ENCODE measurements at regions not wholly inside any gene's neighbourhood (a gene's known extent, or its start where the extent isn't known, plus 50 kb on each side); places are given as distances from the start of the nearest gene placed in this dataset.

- no peak for DNase-seq
Measured at GRCh38 chr6:66866801-66867200, 1159.8 kb upstream of the EYS start.

GRCh38 chr6:66865771-66866170 is 1158.7 kb upstream of the EYS start:
- no peak for DNase-seq

DNA sequence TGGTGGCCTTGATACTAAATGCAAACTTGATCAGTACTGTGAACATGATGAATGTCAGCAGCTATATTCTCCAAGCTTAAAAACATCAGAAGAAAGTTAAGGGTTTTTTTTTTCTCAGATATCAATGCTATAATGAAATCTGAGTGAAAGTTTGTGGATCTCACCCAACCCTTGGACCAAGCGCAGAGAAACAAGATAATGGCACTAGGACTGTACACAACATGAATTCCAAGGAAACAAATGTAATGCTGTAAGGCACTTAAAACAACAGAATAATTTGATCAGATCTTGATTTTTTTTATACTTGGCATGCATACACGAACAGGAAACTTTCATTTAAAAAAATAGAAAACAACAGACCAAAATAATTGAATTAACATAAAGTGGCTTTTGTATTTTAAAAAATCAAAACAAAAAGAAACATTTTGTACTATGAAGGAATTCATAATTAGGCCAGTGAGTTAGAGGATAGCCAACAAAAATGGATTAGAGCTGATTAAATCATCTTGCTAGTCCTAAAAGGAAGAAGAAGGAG is 1154.0 kb upstream of the EYS start:
- no peak for DNase-seq

GRCh38 chr6:66860328-66860727 is 1153.3 kb upstream of the EYS start:
- no peak for DNase-seq

GRCh38 chr6:66858196-66858595 is 1151.2 kb upstream of the EYS start:
- no peak for DNase-seq

DNA sequence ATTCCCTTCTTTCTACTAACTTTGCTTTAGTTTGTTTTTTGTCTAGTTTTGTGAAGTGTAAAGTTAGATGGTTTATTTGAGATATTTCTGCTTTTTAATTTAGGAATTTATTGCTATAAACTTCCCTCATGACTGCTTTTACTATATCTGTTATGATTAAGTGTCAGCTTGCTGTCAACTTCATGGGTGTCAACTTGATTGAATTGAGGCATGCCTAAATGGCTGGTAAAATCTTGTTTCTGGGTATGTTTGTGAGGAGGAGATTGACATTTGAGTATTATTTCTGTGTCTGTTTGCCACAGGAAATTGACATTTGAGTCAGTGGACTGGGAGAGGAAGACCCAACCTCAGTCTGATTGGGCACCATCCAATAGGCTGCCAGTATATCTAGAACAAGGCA is 1147.0 kb upstream of the EYS start:
- no peak for DNase-seq

DNA sequence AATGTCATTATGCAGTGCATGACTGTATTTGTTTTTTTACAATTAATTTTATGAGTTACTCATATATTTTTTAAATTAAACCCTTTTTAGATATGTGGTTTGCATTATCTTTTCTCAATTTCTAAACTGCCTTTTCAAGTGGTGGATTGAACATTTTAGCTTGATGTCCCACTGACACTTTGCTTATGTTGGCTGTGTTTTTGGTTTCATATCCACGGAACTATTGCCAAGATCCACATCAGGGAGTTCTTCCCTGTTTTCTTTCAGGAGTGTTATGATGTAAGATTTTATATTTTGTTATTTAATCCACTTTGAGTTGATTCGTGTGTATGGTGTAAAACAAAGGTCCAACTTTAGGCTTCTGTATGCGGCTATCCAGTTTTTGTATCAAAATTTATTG is 1144.9 kb upstream of the EYS start:
- no peak for DNase-seq

DNA sequence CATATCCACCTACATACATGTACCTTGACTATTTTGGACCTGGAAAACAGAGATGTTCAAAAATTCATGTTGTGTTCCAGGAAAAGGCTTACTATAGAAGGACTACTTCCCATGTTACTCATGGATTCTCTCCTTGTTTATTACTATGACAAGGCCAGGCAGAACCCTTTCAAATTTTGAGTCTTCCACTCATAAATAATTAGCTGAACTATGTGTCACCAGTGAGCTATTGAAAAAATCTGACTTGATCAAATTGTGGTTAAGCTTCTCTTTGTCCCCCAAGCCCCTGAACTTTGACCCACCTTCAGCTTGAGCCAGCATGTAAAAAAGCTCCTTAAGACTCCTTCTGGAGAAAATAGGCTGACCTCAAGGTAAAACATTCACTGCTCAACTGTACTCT is 1142.8 kb upstream of the EYS start:
- no peak for DNase-seq

DNA sequence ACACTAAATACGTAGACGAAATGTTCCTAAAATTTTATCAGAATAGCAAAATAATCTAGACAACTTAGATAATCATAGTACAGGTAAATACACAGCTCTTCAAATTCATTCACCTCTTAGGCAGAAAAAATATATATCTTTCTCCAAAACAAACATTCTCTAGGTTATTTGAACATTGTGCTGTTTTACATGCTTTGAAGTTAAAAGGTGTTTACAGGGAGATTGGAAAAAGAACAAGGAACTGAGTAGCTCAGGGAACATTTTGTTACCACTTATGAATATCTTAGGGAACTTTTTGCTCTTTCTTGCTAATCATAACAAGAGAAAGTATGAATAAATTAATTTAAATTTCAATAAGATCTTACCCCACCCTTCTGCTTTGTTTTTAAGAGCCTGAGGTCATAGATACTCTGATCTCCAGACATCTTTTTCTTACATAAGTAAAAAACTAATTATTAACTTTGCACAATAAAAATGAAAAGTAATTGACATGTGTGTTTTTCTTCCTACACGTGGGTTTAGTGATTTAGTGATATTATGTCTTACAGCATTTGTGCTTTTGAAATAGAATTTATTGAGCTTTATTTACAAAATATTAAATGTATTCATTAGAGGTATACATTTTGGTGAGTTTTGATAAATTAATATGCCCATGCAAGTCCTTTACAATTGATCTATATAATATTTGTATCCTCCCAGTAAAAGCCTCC is 1141.4 kb upstream of the EYS start:
- no peak for DNase-seq

GRCh38 chr6:66838764-66839163 is 1131.7 kb upstream of the EYS start:
- DNase-seq, result no peak

DNA sequence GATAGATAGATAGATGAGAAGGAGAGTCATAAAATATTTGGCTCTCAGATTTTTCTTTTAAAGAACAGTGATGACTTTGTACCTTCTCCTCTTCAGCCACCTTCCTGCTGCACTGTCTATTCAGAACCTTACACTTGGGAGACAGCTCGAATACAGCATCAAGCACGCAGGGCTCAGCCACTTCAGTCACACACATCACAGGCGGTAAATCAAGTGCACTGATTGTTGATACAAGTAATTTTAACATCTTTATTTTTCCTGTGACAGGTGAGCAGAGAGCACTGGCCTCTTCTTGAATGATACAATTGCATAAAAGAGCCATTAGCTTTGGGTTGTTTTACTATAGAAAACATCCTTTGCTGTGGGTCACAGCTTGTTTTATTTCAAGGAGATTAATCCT is 1118.5 kb upstream of the EYS start:
- no peak for DNase-seq

DNA sequence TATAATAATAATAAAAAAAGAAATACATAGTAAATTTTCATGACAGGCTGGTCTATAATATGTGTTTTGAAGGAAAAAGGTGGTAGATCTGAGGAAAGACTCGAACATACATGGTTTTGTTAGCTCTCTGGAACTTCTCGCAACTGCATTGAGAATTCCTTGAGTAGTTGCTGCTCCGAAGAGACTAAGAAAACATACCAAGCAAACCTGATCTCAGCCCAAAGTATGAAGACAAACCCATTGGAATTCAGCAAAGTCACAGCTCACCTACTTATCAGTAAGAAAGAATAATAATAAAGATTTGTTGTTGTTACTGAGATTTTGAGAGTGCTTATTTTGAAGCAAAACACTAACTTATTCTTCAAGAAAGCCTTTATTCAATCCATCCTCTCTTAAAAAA is 1107.1 kb upstream of the EYS start:
- DNase-seq, result no peak

GRCh38 chr6:66808771-66809170 is 1101.7 kb upstream of the EYS start:
- DNase-seq, result no peak

- DNase-seq, result no peak
Measured at GRCh38 chr6:66796987-66797386, 1090.0 kb upstream of the EYS start.

DNA sequence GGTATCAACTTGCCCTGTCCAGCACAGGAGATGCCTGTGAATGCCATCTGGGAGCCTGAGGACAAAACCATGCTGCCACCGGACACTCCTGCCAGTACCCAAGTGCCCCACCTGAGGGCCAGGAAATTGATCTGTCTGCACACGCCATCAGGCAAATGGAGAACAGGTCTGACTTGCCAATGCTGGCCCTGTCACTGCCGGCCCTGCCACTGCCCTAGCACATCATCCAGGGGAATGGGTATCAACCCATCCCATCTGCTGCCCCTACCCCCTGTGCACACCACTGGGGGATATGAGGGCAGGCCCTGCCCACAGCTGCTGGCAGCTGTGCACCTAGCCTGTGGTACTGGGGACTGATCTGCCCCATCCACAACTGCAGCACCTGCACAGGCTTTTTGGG is 1081.6 kb upstream of the EYS start:
- no peak for DNase-seq

DNA sequence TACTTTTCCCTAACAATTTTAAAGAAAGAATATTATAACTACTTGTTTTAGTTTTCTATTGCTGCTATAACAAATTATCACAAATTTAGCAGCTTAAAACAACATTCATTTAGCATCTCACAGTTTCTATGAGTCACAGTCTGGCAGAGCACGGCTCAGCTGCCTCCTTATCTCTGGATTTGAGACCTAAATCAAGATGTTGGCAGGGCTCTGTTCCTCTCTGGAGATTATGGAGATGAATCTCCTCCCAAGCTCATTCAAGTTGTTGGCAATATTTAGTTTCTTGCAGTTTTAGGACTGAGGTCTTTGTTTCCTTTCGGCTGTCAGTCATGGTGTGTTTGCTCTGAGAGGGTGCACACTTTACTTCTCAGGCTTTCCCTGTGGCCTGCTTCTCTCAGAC is 1065.8 kb upstream of the EYS start:
- DNase-seq, result no peak

DNA sequence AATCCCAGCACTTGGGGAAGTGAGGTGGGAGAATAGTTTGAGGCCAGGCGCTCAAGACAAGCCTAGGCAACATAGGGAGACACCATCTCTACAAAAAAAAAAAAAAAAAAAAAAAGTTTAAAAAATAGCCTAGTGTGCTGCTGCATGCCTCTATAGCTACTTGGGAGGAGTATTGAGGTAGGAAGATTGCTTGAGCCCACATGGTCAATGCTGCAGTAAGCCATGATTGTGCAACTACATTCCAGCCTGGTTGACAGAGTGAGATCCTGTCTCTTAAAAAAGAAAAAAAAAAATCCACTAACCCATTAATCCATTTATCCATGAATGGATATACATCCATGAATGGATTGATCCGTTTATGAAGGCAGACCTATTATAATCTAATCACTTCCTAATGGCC is 1064.6 kb upstream of the EYS start:
- DNase-seq, result no peak

DNA sequence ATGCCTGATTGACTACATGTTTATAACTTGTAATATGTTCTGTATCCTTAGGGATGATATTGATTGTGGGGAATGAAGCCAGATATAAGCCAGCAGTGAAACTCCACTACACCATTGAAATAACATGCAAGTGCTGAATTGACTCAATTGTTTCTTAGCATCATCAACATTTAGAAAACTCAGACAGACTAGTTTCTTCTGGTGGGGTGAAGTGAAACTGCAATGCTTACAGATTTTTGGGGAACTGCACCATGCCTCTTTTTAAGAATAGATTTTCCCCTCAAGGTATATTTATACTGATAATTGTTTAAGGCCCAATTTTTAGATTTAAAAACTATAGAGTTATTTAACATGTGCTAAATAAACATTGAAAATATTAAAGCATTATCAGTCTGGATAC is 1044.6 kb upstream of the EYS start:
- DNase-seq, result no peak

DNA sequence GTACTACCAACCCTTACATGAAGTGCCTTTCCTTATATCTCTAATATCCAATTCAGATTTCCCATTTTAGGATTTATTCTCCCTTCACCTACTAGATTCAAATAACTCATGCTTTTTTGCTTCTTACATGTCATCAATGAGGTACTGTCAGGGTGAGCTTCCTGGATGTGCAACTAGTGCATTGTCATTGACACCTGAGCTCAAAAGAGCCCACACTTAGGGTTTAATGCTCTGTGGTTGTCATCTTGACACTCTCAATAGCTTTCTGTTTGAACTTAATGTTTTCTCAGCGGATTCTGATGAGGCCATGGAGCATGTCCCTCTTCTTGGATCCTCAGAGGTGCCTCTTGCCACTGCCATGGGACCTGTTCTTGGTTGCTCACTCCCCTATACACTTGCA is 1033.3 kb upstream of the EYS start:
- DNase-seq, result no peak

DNA sequence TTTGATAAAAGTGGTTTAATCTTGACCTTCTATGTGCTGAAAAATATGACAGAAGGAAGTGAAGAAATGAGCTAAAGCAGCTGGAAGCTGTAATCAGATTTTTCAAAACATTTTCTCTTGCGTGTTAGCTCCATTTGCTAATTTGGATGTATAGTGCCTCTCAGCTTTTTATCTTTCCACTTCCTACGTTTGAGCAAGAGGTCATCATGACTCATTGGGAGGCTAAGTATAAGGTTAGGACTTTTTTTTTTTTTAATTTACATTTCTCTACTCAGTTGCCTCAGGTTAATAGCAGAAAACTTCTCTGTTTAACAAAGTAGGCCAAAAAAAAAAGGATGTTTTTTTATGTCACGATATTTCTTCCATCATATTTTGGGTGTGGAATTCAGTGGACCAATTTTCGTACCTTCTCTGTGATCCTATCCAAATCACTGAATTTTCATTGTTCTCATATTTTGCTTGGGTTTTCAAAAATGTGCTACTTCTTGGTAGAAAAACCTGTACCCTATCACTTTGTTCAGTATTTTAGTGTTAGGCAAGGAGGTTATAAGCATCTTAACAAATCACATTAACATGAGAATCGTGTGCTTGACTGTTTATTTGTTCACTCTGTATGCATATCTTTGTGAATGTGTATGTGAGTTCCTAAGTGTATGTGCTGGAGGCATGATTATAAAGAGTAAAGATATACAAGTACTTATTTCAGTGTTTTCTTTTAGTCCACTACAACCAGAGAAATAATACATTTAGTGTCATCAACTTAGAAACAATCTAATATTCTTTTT is 1028.3 kb upstream of the EYS start:
- DNase-seq, result no peak

DNA sequence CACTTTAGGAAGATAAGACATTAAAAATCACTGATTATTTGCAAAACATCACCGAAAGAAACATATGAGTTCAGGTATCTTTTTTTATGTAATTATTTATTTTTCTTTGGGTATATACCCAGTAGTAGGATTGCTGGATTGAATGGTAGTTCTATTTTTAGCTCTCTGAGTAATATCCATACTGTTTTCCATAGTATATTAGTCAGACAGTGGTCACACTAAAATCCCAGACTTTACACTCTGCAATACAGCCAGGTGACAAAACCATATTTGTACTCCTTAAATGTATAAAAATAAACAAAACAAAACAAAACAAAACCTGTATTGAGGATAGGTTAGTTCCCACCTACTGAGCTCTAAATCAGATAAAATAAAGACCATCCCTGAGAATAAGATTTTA is 1024.3 kb upstream of the EYS start:
- DNase-seq, result no peak

GRCh38 chr6:66725670-66726069 is 1018.6 kb upstream of the EYS start:
- no peak for DNase-seq

DNA sequence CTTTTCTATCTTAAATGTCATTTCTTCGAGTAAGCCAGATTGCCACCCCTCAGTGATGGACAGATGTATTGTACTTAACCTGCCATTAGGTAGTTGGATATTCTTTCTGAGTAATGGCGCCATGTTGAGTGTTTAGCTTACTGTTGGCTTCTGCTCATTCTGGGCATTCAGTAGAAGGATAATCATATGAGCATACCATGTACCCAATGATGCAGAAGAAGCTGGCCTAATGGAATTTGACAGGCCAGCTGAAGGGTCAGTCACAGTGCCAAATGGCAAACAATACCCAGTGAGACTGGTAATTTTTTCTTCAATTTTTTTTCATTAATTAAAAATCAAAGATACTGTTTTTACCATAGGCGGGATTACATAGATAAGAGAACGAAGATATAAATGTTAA is 1010.8 kb upstream of the EYS start:
- no peak for DNase-seq

DNA sequence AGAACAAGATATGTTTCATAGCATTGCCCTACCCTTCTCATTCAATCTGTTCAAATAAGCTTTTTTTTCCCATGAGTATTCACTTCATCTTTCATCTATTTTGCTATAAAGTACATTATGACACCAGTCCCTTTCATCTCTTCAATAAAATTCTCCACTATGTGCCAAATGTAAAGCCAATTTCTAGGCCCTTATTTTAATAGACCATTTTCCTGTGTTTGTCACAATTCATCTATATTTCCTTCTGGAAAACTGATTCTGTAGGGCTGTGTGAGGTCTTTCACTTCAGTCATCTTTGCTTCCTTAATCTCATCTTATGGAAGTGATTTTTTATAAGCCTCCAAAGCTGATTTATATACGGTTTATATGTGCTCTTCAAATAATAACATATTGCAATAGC is 992.4 kb upstream of the EYS start:
- DNase-seq, result no peak

GRCh38 chr6:66689608-66690007 is 982.6 kb upstream of the EYS start:
- no peak for DNase-seq
